ENCODE measurements at regions not wholly inside any gene's neighbourhood (a gene's known extent, or its start where the extent isn't known, plus 50 kb on each side); places are given as distances from the start of the nearest gene placed in this dataset.
A peak's percentile ranks its signal among the peaks of the same experiment; 100 is the strongest.

GRCh38 chr13:111572956-111573761 is 252.7 kb downstream of the TEX29 start:
- Histone ChIP-seq H3K27ac (no peak overlapping the region), H4K20me1 (no peaks in the 10 kb centered on the region), H3K9ac (no peak overlapping the region), H3K4me1 (peaks cover 20% of the 10 kb centered on the region), H3K9me3 (peaks cover 51% of the 10 kb centered on the region), H3K27me3 (no peaks in the 10 kb centered on the region), H3K36me3 (peaks cover 13% of the 10 kb centered on the region; the same call in 1 of the 2 replicates), H3K4me2 (no peak overlapping the region), H3K4me3 (no peak overlapping the region)
- TF ChIP-seq Cebpa-rat (IDR thresholded peaks at IDR 0.05) = no peak

- H3K4me3 ChIP-seq = no peak overlapping the region
- H4K20me1 ChIP-seq = no peaks in the 10 kb centered on the region
- peaks cover 44% of the 10 kb centered on the region for H3K9me3 ChIP-seq
- peaks cover 26% of the 10 kb centered on the region for H3K4me1 ChIP-seq
- H3K27me3 ChIP-seq = no peaks in the 10 kb centered on the region
- H3K27ac ChIP-seq = no peak overlapping the region
- TF ChIP-seq Cebpa-rat (IDR thresholded peaks at IDR 0.05) = no peak
- H3K9ac ChIP-seq = no peak overlapping the region
- H3K4me2 ChIP-seq = no peak overlapping the region
- peaks cover 13% of the 10 kb centered on the region; the same call in 1 of the 2 replicates for H3K36me3 ChIP-seq
Observed at GRCh38 chr13:111573801-111574200, 253.4 kb downstream of the TEX29 start.

- peaks cover 35% of the 10 kb centered on the region for H3K4me1 ChIP-seq
- no peak overlapping the region for H3K4me3 ChIP-seq
- no peak for TF ChIP-seq Cebpa-rat (IDR thresholded peaks at IDR 0.05)
- H3K36me3 ChIP-seq = peaks cover 13% of the 10 kb centered on the region; the same call in 1 of the 2 replicates
- no peak overlapping the region; the same call in 1 of the 2 replicates for H3K27ac ChIP-seq
- H3K4me2 ChIP-seq = no peak overlapping the region
- no peaks in the 10 kb centered on the region for H3K27me3 ChIP-seq
- no peak overlapping the region for H3K9ac ChIP-seq
- H4K20me1 ChIP-seq = no peaks in the 10 kb centered on the region
- peaks cover 42% of the 10 kb centered on the region for H3K9me3 ChIP-seq
Observed at GRCh38 chr13:111575276-111575675, 254.8 kb downstream of the TEX29 start.

- Histone ChIP-seq H3K27ac (no peak overlapping the region; the same call in 1 of the 2 replicates), H3K27me3 (no peaks in the 10 kb centered on the region), H3K4me1 (peaks cover 40% of the 10 kb centered on the region), H3K36me3 (peaks cover 13% of the 10 kb centered on the region; the same call in 1 of the 2 replicates), H3K4me2 (no peak overlapping the region), H3K9ac (no peak overlapping the region), H3K4me3 (no peak overlapping the region), H4K20me1 (no peaks in the 10 kb centered on the region), H3K9me3 (peaks cover 45% of the 10 kb centered on the region)
- TF ChIP-seq Cebpa-rat (IDR thresholded peaks at IDR 0.05) = no peak
Observed at GRCh38 chr13:111575719-111576118, 255.3 kb downstream of the TEX29 start.

- peaks cover 13% of the 10 kb centered on the region; the same call in 1 of the 2 replicates for H3K36me3 ChIP-seq
- H3K27ac ChIP-seq = peak overlapping the region; percentile 69; the same call in 1 of the 2 replicates
- peak overlapping the region; percentile 91 for H3K4me2 ChIP-seq
- H4K20me1 ChIP-seq = no peaks in the 10 kb centered on the region
- peak overlapping the region; percentile 40; the same call in 1 of the 2 replicates for H3K9ac ChIP-seq
- H3K4me3 ChIP-seq = no peak overlapping the region
- no peaks in the 10 kb centered on the region for H3K27me3 ChIP-seq
- no peak for TF ChIP-seq Cebpa-rat (IDR thresholded peaks at IDR 0.05)
- peaks cover 56% of the 10 kb centered on the region for H3K4me1 ChIP-seq
- H3K9me3 ChIP-seq = peaks cover 45% of the 10 kb centered on the region
Observed at GRCh38 chr13:111577208-111577828, 256.9 kb downstream of the TEX29 start.

GRCh38 chr13:111577956-111578605 is 257.6 kb downstream of the TEX29 start:
- Histone ChIP-seq H3K9me3 (peaks cover 37% of the 10 kb centered on the region), H3K27me3 (no peaks in the 10 kb centered on the region), H3K4me3 (peak overlapping the region; percentile 15; the same call in 1 of the 2 replicates), H4K20me1 (no peaks in the 10 kb centered on the region), H3K27ac (peak overlapping the region; percentile 69), H3K9ac (peak overlapping the region; percentile 40; the same call in 1 of the 2 replicates), H3K4me1 (peaks cover 63% of the 10 kb centered on the region), H3K4me2 (peak overlapping the region; percentile 91), H3K36me3 (peaks cover 13% of the 10 kb centered on the region; the same call in 1 of the 2 replicates)
- no peak for TF ChIP-seq Cebpa-rat (IDR thresholded peaks at IDR 0.05)

- Histone ChIP-seq H3K9ac (no peak overlapping the region), H3K27me3 (no peaks in the 10 kb centered on the region), H3K4me1 (peaks cover 99% of the 10 kb centered on the region), H3K9me3 (peaks cover 12% of the 10 kb centered on the region; the same call in 1 of the 2 replicates), H3K36me3 (no peaks in the 10 kb centered on the region), H3K4me3 (no peak overlapping the region), H3K27ac (0 out of 2 replicates have a peak overlapping the region, but pooled peaks have one; percentile 5), H3K4me2 (peak overlapping the region; percentile 91), H4K20me1 (no peaks in the 10 kb centered on the region)
- TF ChIP-seq Cebpa-rat (IDR thresholded peaks at IDR 0.05) = no peak
Observed at GRCh38 chr13:111584101-111584672, 263.7 kb downstream of the TEX29 start.

- H3K4me1 ChIP-seq = peaks cover 99% of the 10 kb centered on the region
- H4K20me1 ChIP-seq = no peaks in the 10 kb centered on the region
- H3K27ac ChIP-seq = peak overlapping the region; percentile 53; the same call in 1 of the 2 replicates
- peaks cover 8% of the 10 kb centered on the region; the same call in 1 of the 2 replicates for H3K9me3 ChIP-seq
- H3K4me2 ChIP-seq = peak overlapping the region; percentile 91
- H3K4me3 ChIP-seq = no peak overlapping the region
- no peak overlapping the region for H3K9ac ChIP-seq
- H3K36me3 ChIP-seq = no peaks in the 10 kb centered on the region
- no peak for TF ChIP-seq Cebpa-rat (IDR thresholded peaks at IDR 0.05)
- H3K27me3 ChIP-seq = no peaks in the 10 kb centered on the region
Observed at GRCh38 chr13:111584870-111585269, 264.4 kb downstream of the TEX29 start.

- Histone ChIP-seq H3K4me3 (no peak overlapping the region), H3K27me3 (no peaks in the 10 kb centered on the region), H4K20me1 (no peaks in the 10 kb centered on the region), H3K9ac (no peak overlapping the region), H3K27ac (peak overlapping the region; percentile 65; the same call in 1 of the 2 replicates), H3K4me2 (peak overlapping the region; percentile 91), H3K36me3 (no peaks in the 10 kb centered on the region), H3K4me1 (peaks cover 97% of the 10 kb centered on the region), H3K9me3 (no peaks in the 10 kb centered on the region)
- no peak for TF ChIP-seq Cebpa-rat (IDR thresholded peaks at IDR 0.05)
Observed at GRCh38 chr13:111586291-111586690, 265.8 kb downstream of the TEX29 start.
